ENCODE measurements at regions not wholly inside any gene's neighbourhood (a gene's known extent, or its start where the extent isn't known, plus 50 kb on each side); places are given as distances from the start of the nearest gene placed in this dataset.

DNA sequence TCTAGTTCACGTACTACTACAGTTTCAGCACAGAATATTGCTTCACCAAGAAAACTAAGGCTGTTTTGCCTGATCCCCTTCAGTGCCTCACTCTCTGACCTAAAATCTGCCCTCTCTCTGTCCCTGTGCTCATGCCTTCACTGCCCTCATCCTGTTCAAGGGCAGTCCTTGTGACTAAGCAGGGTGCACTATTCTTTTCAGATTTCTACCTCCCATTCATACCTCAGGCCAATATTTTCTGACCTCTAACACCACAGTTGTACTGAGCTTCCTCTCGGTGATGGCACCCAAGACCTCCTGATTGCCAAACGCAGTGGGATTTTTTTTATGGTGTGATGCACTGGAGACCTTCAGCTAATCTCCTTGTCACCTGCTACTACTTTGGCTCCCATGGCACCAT lies 57.7 kb upstream of the GADD45A start:
- no peak overlapping the region for H3K9ac ChIP-seq (ENCODE audit: extremely low read depth, insufficient read length, low read length)
- H3K4me1 Mint-ChIP-seq, result no peaks in the 10 kb centered on the region
- no peak overlapping the region for H4K5ac ChIP-seq (ENCODE audit: insufficient read length, low read depth, low read length)
- H3T11ph ChIP-seq (ENCODE audit: low read length), result no peak overlapping the region
- no peaks in the 10 kb centered on the region for H3K79me2 ChIP-seq (ENCODE audit: insufficient read depth, low read length)
- no peaks in the 10 kb centered on the region for H3K23me2 ChIP-seq (ENCODE audit: insufficient read length, low read depth, low read length, poor library complexity, severe bottlenecking)
- H3K27me3 ChIP-seq (ENCODE audit: insufficient read depth, low read length), result no peaks in the 10 kb centered on the region
- H3K4ac ChIP-seq (ENCODE audit: low read depth, low read length), result no peak overlapping the region
- DNase-seq, result no peak
- no peak overlapping the region for H3K27ac ChIP-seq (ENCODE audit: insufficient read length, low read depth, low read length)
- H3K18ac ChIP-seq (ENCODE audit: insufficient read length, low read depth, low read length), result no peak overlapping the region
- H3K36me3 Mint-ChIP-seq (ENCODE audit: insufficient read depth in 1 of 3, low read depth in 3 of 3), result no peaks in the 10 kb centered on the region; a peak in 1 of 7 replicates
- H2BK5ac ChIP-seq (ENCODE audit: insufficient read length, low read length), result no peak overlapping the region
- no peaks in the 10 kb centered on the region for H3K9me3 ChIP-seq (ENCODE audit: control insufficient read depth, low read depth, low read length)
- H3K27me3 Mint-ChIP-seq (ENCODE audit: low read depth), result peaks cover 8% of the 10 kb centered on the region; the same call in 1 of the 2 replicates
- no peak overlapping the region for H2BK20ac ChIP-seq (ENCODE audit: low read depth, low read length, poor library complexity, severe bottlenecking)
- no peak overlapping the region for H4K91ac ChIP-seq (ENCODE audit: insufficient read length, low read depth, low read length)
- no peak overlapping the region for H3K4me2 ChIP-seq (ENCODE audit: insufficient read depth, insufficient read length, low read length)
- no peaks in the 10 kb centered on the region for H3K4me1 ChIP-seq (ENCODE audit: insufficient read depth, low read length)
- H3K23ac ChIP-seq (ENCODE audit: insufficient read length, low read depth, low read length), result no peak overlapping the region
- H2AFZ ChIP-seq (ENCODE audit: low read length), result no peak overlapping the region
- no peak overlapping the region for H3K14ac ChIP-seq (ENCODE audit: insufficient read depth, low read length)
- no CpG with 5 or more reads among the region's 3 CpGs for WGBS (ENCODE audit: extremely low coverage, insufficient read length, low lambda C conversion rate)
- H2BK120ac ChIP-seq (ENCODE audit: low read depth, low read length, poor library complexity, severe bottlenecking), result no peak overlapping the region
- no peak overlapping the region for H2BK12ac ChIP-seq (ENCODE audit: insufficient read length, low read depth, low read length)
- H3K27ac Mint-ChIP-seq, result no peak overlapping the region
- H3K4me3 Mint-ChIP-seq, result no peak overlapping the region
- H4K8ac ChIP-seq (replicated peaks; ENCODE audit: insufficient read length, low read depth, low read length), result no peak overlapping the region
- H4K20me1 ChIP-seq (ENCODE audit: control insufficient read depth, insufficient read depth, insufficient read length), result no peaks in the 10 kb centered on the region
- H3K79me1 ChIP-seq (ENCODE audit: insufficient read depth, low read depth, low read length, poor library complexity, severe bottlenecking), result no peaks in the 10 kb centered on the region
- H3K56ac ChIP-seq (ENCODE audit: insufficient read length, low read depth, low read length), result no peak overlapping the region
- H3K9me3 Mint-ChIP-seq, result no peaks in the 10 kb centered on the region
- TF ChIP-seq, protein P1, sequence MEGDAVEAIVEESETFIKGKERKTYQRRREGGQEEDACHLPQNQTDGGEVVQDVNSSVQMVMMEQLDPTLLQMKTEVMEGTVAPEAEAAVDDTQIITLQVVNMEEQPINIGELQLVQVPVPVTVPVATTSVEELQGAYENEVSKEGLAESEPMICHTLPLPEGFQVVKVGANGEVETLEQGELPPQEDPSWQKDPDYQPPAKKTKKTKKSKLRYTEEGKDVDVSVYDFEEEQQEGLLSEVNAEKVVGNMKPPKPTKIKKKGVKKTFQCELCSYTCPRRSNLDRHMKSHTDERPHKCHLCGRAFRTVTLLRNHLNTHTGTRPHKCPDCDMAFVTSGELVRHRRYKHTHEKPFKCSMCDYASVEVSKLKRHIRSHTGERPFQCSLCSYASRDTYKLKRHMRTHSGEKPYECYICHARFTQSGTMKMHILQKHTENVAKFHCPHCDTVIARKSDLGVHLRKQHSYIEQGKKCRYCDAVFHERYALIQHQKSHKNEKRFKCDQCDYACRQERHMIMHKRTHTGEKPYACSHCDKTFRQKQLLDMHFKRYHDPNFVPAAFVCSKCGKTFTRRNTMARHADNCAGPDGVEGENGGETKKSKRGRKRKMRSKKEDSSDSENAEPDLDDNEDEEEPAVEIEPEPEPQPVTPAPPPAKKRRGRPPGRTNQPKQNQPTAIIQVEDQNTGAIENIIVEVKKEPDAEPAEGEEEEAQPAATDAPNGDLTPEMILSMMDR (conservative IDR thresholded peaks at IDR 0.05), result no peak
- no peak overlapping the region for H2AK5ac ChIP-seq (ENCODE audit: insufficient read length, low read length)
- H2BK15ac ChIP-seq (ENCODE audit: low read depth, low read length), result no peak overlapping the region

All from H9 (cell line).